ENCODE measurements at regions not wholly inside any gene's neighbourhood (a gene's known extent, or its start where the extent isn't known, plus 50 kb on each side); places are given as distances from the start of the nearest gene placed in this dataset.

GRCh38 chr15:67935244-67935643 lies 95.4 kb upstream of the RNU6-1 start:
- Histone ChIP-seq H3K18ac (ENCODE audit: insufficient read length, low read depth, low read length) (no peak overlapping the region), H3K4me2 (ENCODE audit: insufficient read depth, insufficient read length, low read length) (no peak overlapping the region), H2BK120ac (ENCODE audit: low read depth, low read length, poor library complexity, severe bottlenecking) (no peak overlapping the region), H2BK12ac (ENCODE audit: insufficient read length, low read depth, low read length) (no peak overlapping the region), H3K4me1 (ENCODE audit: insufficient read depth, low read length) (no peaks in the 10 kb centered on the region), H3K56ac (ENCODE audit: insufficient read length, low read depth, low read length) (no peak overlapping the region), H3K27ac (ENCODE audit: insufficient read length, low read depth, low read length) (no peak overlapping the region), H3K9me3 (ENCODE audit: control insufficient read depth, low read depth, low read length) (no peaks in the 10 kb centered on the region), H2AK5ac (ENCODE audit: insufficient read length, low read length) (no peak overlapping the region), H3K79me1 (ENCODE audit: insufficient read depth, low read depth, low read length, poor library complexity, severe bottlenecking) (no peaks in the 10 kb centered on the region), H2BK15ac (ENCODE audit: low read depth, low read length) (no peak overlapping the region), H4K5ac (ENCODE audit: insufficient read length, low read depth, low read length) (no peak overlapping the region), H3K23ac (ENCODE audit: insufficient read length, low read depth, low read length) (no peak overlapping the region), H3K4ac (ENCODE audit: low read depth, low read length) (no peak overlapping the region), H4K20me1 (ENCODE audit: control insufficient read depth, insufficient read depth, insufficient read length) (no peaks in the 10 kb centered on the region), H3T11ph (ENCODE audit: low read length) (no peak overlapping the region), H4K8ac (replicated peaks; ENCODE audit: insufficient read length, low read depth, low read length) (no peak overlapping the region), H3K23me2 (ENCODE audit: insufficient read length, low read depth, low read length, poor library complexity, severe bottlenecking) (no peaks in the 10 kb centered on the region), H3K27me3 (ENCODE audit: insufficient read depth, low read length) (no peaks in the 10 kb centered on the region), H3K79me2 (ENCODE audit: insufficient read depth, low read length) (no peaks in the 10 kb centered on the region), H2AFZ (ENCODE audit: low read length) (no peak overlapping the region), H2BK20ac (ENCODE audit: low read depth, low read length, poor library complexity, severe bottlenecking) (no peak overlapping the region), H3K14ac (ENCODE audit: insufficient read depth, low read length) (no peak overlapping the region), H4K91ac (ENCODE audit: insufficient read length, low read depth, low read length) (no peak overlapping the region), H2BK5ac (ENCODE audit: insufficient read length, low read length) (no peak overlapping the region), H3K9ac (ENCODE audit: extremely low read depth, insufficient read length, low read length) (no peak overlapping the region)
- peak; percentile 35; the same call in 2 of the 3 replicates for TF ChIP-seq CTCF (conservative IDR thresholded peaks at IDR 0.05)
- DNase-seq, result no peak
- Mint-ChIP-seq H3K4me1 (peaks cover 13 to 19% of the 10 kb centered on the region in 2 experiments), H3K27me3 (ENCODE audit: low read depth) (peaks cover 5% of the 10 kb centered on the region; the same call in 1 of the 2 replicates), H3K9me3 (peaks cover 0 to 2% of the 10 kb centered on the region in 2 experiments; a peak in 3 of 5 replicates), H3K27ac (no peak overlapping the region), H3K4me3 (no peak overlapping the region), H3K36me3 (ENCODE audit: insufficient read depth in 1 of 3, low read depth in 3 of 3) (no peaks in the 10 kb centered on the region; a peak in 1 of 7 replicates)
